ENCODE measurements at regions not wholly inside any gene's neighbourhood (a gene's known extent, or its start where the extent isn't known, plus 50 kb on each side); places are given as distances from the start of the nearest gene placed in this dataset.

DNA sequence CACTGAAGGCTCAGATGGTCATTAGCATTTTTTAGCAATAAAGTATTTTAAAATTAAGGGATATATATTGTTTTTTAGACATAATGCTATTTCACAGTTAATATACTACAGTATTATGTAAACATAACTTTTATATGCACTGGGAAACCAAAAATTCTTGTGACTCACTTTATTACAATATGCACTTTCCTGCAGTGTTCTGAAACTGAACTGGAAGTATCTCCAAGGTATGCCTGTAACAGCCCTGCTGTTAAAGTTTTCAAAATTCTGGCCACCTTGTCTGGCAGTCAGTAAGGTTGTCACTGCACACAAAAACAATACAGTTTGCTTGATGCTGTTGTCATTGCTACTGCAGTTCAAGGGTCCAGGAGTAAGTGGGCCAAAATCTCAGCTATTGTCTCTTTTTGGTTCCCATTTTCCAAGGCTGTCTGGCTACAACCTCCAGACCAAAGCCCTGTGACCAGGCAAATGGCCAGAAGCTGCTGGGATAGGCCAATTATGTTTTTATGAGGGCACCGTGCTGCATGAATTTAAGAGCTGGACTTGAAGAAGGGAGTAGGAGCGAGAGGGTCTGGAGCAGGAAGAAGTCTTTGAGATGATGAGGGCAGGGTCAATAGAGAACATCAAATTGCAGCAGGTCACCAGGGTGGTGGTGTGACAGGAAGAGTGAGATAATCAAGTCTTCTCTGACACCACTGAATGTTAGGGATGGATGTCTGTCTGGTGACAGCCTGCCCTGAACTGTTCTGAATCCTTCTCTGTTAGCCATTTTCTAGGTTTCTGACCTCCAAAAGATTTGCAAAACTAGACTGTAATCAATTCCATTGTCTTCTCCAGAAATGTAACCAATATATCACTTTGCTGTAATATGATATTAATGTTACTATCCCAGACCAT, 82.3 kb upstream of the CACHD1 start:
- peaks cover 0 to 4% of the 10 kb centered on the region in 2 experiments for H3K9me3 ChIP-seq (ENCODE audit: control insufficient read depth in 1 of 2, insufficient read depth in 1 of 2, low read length in 2 of 2)
- H3K27ac ChIP-seq (ENCODE audit: low read depth in 1 of 2, low read length in 2 of 2), result no peak overlapping the region
- POLR2A ChIA-PET, result no interaction called here
- CTCF ChIA-PET, result no interaction called here
- ATAC-seq (ENCODE audit: poor library complexity) (no peak), DNase-seq (no peak)
- no peaks in the 10 kb centered on the region for H3K36me3 ChIP-seq (ENCODE audit: insufficient read depth, low read length)
- H3K36me3 Mint-ChIP-seq (ENCODE audit: low read depth), result no peaks in the 10 kb centered on the region
- H3K4me1 ChIP-seq (ENCODE audit: insufficient read depth, low read length), result no peaks in the 10 kb centered on the region
- no peak overlapping the region for H3K4me3 Mint-ChIP-seq
- TF ChIP-seq CTCF (IDR thresholded peaks at IDR 0.05), result no peak
- intact Hi-C loops (cut with DNase I, micrococcal nuclease), result loop anchor here (5.0 kb wide), 1 partner anchor 110 kb away; no protein-coding TSS in a partner anchor
- no peak overlapping the region for H3K4me3 ChIP-seq (ENCODE audit: low read length)
- no peaks in the 10 kb centered on the region for H3K27me3 ChIP-seq (ENCODE audit: control insufficient read depth in 1 of 2, insufficient read depth in 2 of 2, low read length in 2 of 2)
- no peaks in the 10 kb centered on the region for H3K4me1 Mint-ChIP-seq (ENCODE audit: low read depth)
- H3K9me3 Mint-ChIP-seq, result no peaks in the 10 kb centered on the region
- H3K27me3 Mint-ChIP-seq, result peaks cover 18% of the 10 kb centered on the region
- H3K27ac Mint-ChIP-seq, result no peak overlapping the region

GRCh38 chr1:64388336-64388735, 81.6 kb upstream of the CACHD1 start:
- no peaks in the 10 kb centered on the region for H3K36me3 Mint-ChIP-seq (ENCODE audit: low read depth)
- DNase-seq (no peak), ATAC-seq (ENCODE audit: poor library complexity) (no peak)
- ChIA-PET CTCF (no interaction called here), POLR2A (no interaction called here)
- no peaks in the 10 kb centered on the region for H3K36me3 ChIP-seq (ENCODE audit: insufficient read depth, low read length)
- no peak overlapping the region for H3K27ac Mint-ChIP-seq
- H3K4me3 Mint-ChIP-seq, result no peak overlapping the region
- H3K9me3 Mint-ChIP-seq, result no peaks in the 10 kb centered on the region
- no peaks in the 10 kb centered on the region for H3K4me1 Mint-ChIP-seq (ENCODE audit: low read depth)
- H3K4me3 ChIP-seq (ENCODE audit: low read length), result no peak overlapping the region
- peaks cover 18% of the 10 kb centered on the region for H3K27me3 Mint-ChIP-seq
- no peaks in the 10 kb centered on the region for H3K4me1 ChIP-seq (ENCODE audit: insufficient read depth, low read length)
- no peak for TF ChIP-seq CTCF (IDR thresholded peaks at IDR 0.05)
- H3K9me3 ChIP-seq (ENCODE audit: control insufficient read depth in 1 of 2, insufficient read depth in 1 of 2, low read length in 2 of 2), result peaks cover 0 to 4% of the 10 kb centered on the region in 2 experiments
- no peaks in the 10 kb centered on the region for H3K27me3 ChIP-seq (ENCODE audit: control insufficient read depth in 1 of 2, insufficient read depth in 2 of 2, low read length in 2 of 2)
- intact Hi-C loops (cut with DNase I, micrococcal nuclease), result loop anchor here (5.0 kb wide), 1 partner anchor 111 kb away; no protein-coding TSS in a partner anchor
- H3K27ac ChIP-seq (ENCODE audit: low read depth in 1 of 2, low read length in 2 of 2), result no peak overlapping the region

DNA sequence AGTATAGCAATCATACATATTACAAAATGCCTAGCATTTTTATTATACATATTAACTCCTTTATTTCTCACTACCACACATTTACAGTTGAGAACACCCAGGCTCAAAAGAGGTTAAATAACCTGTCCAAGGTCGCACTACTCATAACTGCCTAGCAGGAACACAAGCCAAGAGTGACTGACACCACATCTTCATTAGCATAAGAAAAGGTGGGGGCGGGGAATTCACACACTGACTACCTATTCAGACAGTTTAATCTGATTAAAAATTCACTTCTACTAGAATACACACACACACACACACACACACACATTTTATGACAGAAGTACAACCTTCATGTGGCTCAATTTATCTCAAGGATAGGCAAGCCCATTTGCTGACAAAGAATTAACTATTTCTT, 77.8 kb upstream of the CACHD1 start:
- H3K36me3 ChIP-seq (ENCODE audit: insufficient read depth, low read length), result no peaks in the 10 kb centered on the region
- no peak overlapping the region for H3K4me3 ChIP-seq (ENCODE audit: low read length)
- ATAC-seq (ENCODE audit: poor library complexity), result no peak
- H3K4me1 Mint-ChIP-seq (ENCODE audit: low read depth), result no peaks in the 10 kb centered on the region
- H3K4me1 ChIP-seq (ENCODE audit: insufficient read depth, low read length), result no peaks in the 10 kb centered on the region
- H3K27me3 Mint-ChIP-seq, result peaks cover 30% of the 10 kb centered on the region
- no peaks in the 10 kb centered on the region for H3K9me3 Mint-ChIP-seq
- no peaks in the 10 kb centered on the region for H3K36me3 Mint-ChIP-seq (ENCODE audit: low read depth)
- H3K4me3 Mint-ChIP-seq, result no peak overlapping the region
- intact Hi-C loops (cut with DNase I, micrococcal nuclease), result no loop called here
- POLR2A ChIA-PET, result no interaction called here
- H3K27ac Mint-ChIP-seq, result no peak overlapping the region
- no peak for TF ChIP-seq CTCF (IDR thresholded peaks at IDR 0.05)
- H3K27me3 ChIP-seq (ENCODE audit: control insufficient read depth in 1 of 2, insufficient read depth in 2 of 2, low read length in 2 of 2), result no peaks in the 10 kb centered on the region
- DNase-seq, result no peak
- CTCF ChIA-PET, result interaction anchor here (0.7 kb wide), 1 partner anchor 66 kb away, joined by 3 read pairs; no protein-coding TSS in a partner anchor
- H3K27ac ChIP-seq (ENCODE audit: low read depth in 1 of 2, low read length in 2 of 2), result no peak overlapping the region
- peaks cover 0 to 4% of the 10 kb centered on the region in 2 experiments for H3K9me3 ChIP-seq (ENCODE audit: control insufficient read depth in 1 of 2, insufficient read depth in 1 of 2, low read length in 2 of 2)
